HepG2 (cell line): ENCODE measurements at regions not wholly inside any gene's neighbourhood (a gene's known extent, or its start where the extent isn't known, plus 50 kb on each side); places are given as distances from the start of the nearest gene placed in this dataset.

Source experiments
- CEBPG ChIP-seq: IDR thresholded peaks from 2 replicates; pipeline ENCODE4 v1.6.1; 2016
- ETS1 ChIP-seq: sonication (generic); formaldehyde crosslinking; IDR thresholded peaks from 2 replicates; pipeline ENCODE4 v1.4.0; 2020; ENCODE audit warnings: missing genetic modification reagents
- FLYWCH1 ChIP-seq: sonication (generic); formaldehyde crosslinking; IDR thresholded peaks from 2 replicates; pipeline ENCODE4 v1.8.1; 2023; ENCODE audit warnings: mild to moderate bottlenecking, missing genetic modification reagents
- FOXM1 ChIP-seq: sonication (generic); formaldehyde crosslinking; IDR thresholded peaks from 2 replicates; pipeline ENCODE4 v1.5.0; 2020; ENCODE audit warnings: missing genetic modification reagents
- HNRNPUL1 ChIP-seq: fragments of 200-400 bp; formaldehyde crosslinking; IDR thresholded peaks from 2 replicates; pipeline ENCODE4 v1.6.1; 2017; ENCODE audit warnings: low read depth, mild to moderate bottlenecking, low read length, moderate library complexity
- KLF16 ChIP-seq, 2 experiments: sonication (generic) in 1 of 2; formaldehyde crosslinking in 1 of 2; IDR thresholded peaks; 2 replicates each; pipeline versions ENCODE4 v1.6.1 to v1.8.0; 2016 to 2023; ENCODE audit warnings: missing genetic modification reagents in 2 of 2, missing compliant biosample characterization in 1 of 2
- LCORL ChIP-seq, 2 experiments: fragments of 450-650 bp in 1 of 2; sonication (generic) in 1 of 2; formaldehyde crosslinking in 1 of 2; IDR thresholded peaks; 2 replicates each; pipeline versions ENCODE4 v1.5.0 to v1.6.1; 2017 to 2020; ENCODE audit warnings: antibody characterized with exemption in 1 of 2, missing genetic modification reagents in 1 of 2
- MED1 ChIP-seq: sonication (generic); formaldehyde crosslinking; IDR thresholded peaks from 2 replicates; pipeline ENCODE4 v1.4.0; 2020; ENCODE audit warnings: missing genetic modification reagents
- NFAT5 ChIP-seq: sonication (generic); formaldehyde crosslinking; IDR thresholded peaks from 2 replicates; pipeline ENCODE4 v1.4.0; 2020; ENCODE audit warnings: missing genetic modification reagents
- SNRNP70 ChIP-seq: fragments of 200-400 bp; formaldehyde crosslinking; IDR thresholded peaks from 2 replicates; pipeline ENCODE4 v1.6.1; 2017; ENCODE audit warnings: mild to moderate bottlenecking, low read depth, low read length, moderate library complexity
- STAT5B ChIP-seq: sonication (generic); formaldehyde crosslinking; IDR thresholded peaks from 2 replicates; pipeline ENCODE4 v1.4.0; 2020; ENCODE audit warnings: missing genetic modification reagents
- TAF15 ChIP-seq: fragments of 200-400 bp; formaldehyde crosslinking; IDR thresholded peaks from one replicate; pipeline ENCODE4 v1.6.1; 2018; ENCODE audit warnings: mild to moderate bottlenecking, low read depth, low read length; ENCODE audit not compliant: poor library complexity, severe bottlenecking
- USF2 ChIP-seq, 2 experiments: sonication (generic) in 1 of 2; formaldehyde crosslinking in 1 of 2; IDR thresholded peaks; 2 replicates each; pipeline versions ENCODE4 v1.5.1 to v1.6.1; 2011 to 2020; ENCODE audit warnings: borderline replicate concordance in 1 of 2, low read depth in 1 of 2, low read length in 1 of 2, mild to moderate bottlenecking in 1 of 2, missing genetic modification reagents in 1 of 2, moderate library complexity in 1 of 2
- ZBTB42 ChIP-seq: sonication (generic); formaldehyde crosslinking; IDR thresholded peaks from 2 replicates; pipeline ENCODE4 v1.5.0; 2020; ENCODE audit warnings: mild to moderate bottlenecking, missing genetic modification reagents
- ZFP37 ChIP-seq: sonication (generic); formaldehyde crosslinking; IDR thresholded peaks from 2 replicates; pipeline ENCODE4 v1.4.0; 2020; ENCODE audit warnings: missing genetic modification reagents, borderline replicate concordance
- ZNF180 ChIP-seq: sonication (generic); formaldehyde crosslinking; IDR thresholded peaks from 2 replicates; pipeline ENCODE4 v1.4.0; 2020; ENCODE audit warnings: low read depth, missing genetic modification reagents, borderline replicate concordance
- ZNF207 ChIP-seq: fragments of 450-650 bp; IDR thresholded peaks from 2 replicates; pipeline ENCODE4 v1.6.1; 2016; ENCODE audit warnings: antibody characterized with exemption, borderline replicate concordance
- ZNF260 ChIP-seq: sonication (generic); formaldehyde crosslinking; IDR thresholded peaks from 2 replicates; pipeline ENCODE4 v1.4.0; 2020; ENCODE audit warnings: missing genetic modification reagents, low read depth, mild to moderate bottlenecking, borderline replicate concordance
- ZNF44 ChIP-seq: sonication (generic); formaldehyde crosslinking; IDR thresholded peaks from 2 replicates; pipeline ENCODE4 v1.5.1; 2020; ENCODE audit warnings: mild to moderate bottlenecking, missing genetic modification reagents
- ZNF501 ChIP-seq: sonication (generic); formaldehyde crosslinking; IDR thresholded peaks from 2 replicates; pipeline ENCODE4 v1.5.1; 2020; ENCODE audit warnings: mild to moderate bottlenecking, moderate library complexity, missing genetic modification reagents
- ZNF678 ChIP-seq: sonication (generic); formaldehyde crosslinking; IDR thresholded peaks from 2 replicates; pipeline ENCODE4 v1.4.0; 2020; ENCODE audit warnings: mild to moderate bottlenecking, missing genetic modification reagents
- ZNF720 ChIP-seq: sonication (generic); formaldehyde crosslinking; IDR thresholded peaks from 2 replicates; pipeline ENCODE4 v1.4.0; 2020; ENCODE audit warnings: missing genetic modification reagents
- ZNF749 ChIP-seq: sonication (generic); formaldehyde crosslinking; IDR thresholded peaks from 2 replicates; pipeline ENCODE4 v1.8.0; 2022; ENCODE audit warnings: mild to moderate bottlenecking, missing genetic modification reagents, moderate library complexity, borderline replicate concordance

- TF ChIP-seq FOXM1 (CRISPR knock-in tag) (no peak), ZBTB42 (CRISPR knock-in tag) (no peak), ZNF260 (no peak), CEBPG (CRISPR knock-in tag) (peak; percentile 91), LCORL (IDR thresholded peaks at IDR 0.05) (no peak), LCORL (CRISPR knock-in tag; IDR thresholded peaks at IDR 0.05) (0 out of 2 replicates have a peak, but pooled peaks have one; percentile 42), ZNF720 (CRISPR knock-in tag) (no peak), ZNF501 (CRISPR knock-in tag) (no peak), SNRNP70 (no peak), ZNF678 (CRISPR knock-in tag) (no peak), FLYWCH1 (CRISPR knock-in tag) (no peak), ZNF207 (no peak), MED1 (peak; percentile 53; the same call in 1 of the 2 replicates), STAT5B (no peak), NFAT5 (CRISPR knock-in tag) (no peak), KLF16 (CRISPR knock-in tag; IDR thresholded peaks at IDR 0.05) (no peak), USF2 (IDR thresholded peaks at IDR 0.05; ENCODE audit: low read depth, low read length) (no peak), USF2 (CRISPR knock-in tag; IDR thresholded peaks at IDR 0.05; ENCODE audit: borderline replicate concordance) (no peak), TAF15 (no peak), ZNF749 (no peak), HNRNPUL1 (peak; percentile 94), ZNF180 (CRISPR knock-in tag) (no peak), ZFP37 (CRISPR knock-in tag) (no peak), ETS1 (CRISPR knock-in tag) (no peak), ZNF44 (CRISPR knock-in tag) (no peak)
These were observed 53.3 kb upstream of the SEC16B start (continued) for GRCh38 chr1:178023181-178023618.
